Fibroblast of upper back skin (primary cell): ENCODE measurements at regions not wholly inside any gene's neighbourhood (a gene's known extent, or its start where the extent isn't known, plus 50 kb on each side); places are given as distances from the start of the nearest gene placed in this dataset.
A peak's percentile ranks its signal among the peaks of the same experiment; 100 is the strongest.

Experiments
- DNase-seq: peaks from one replicate; pipeline ENCODE4 v3.0.0-alpha.2; 2013

DNA sequence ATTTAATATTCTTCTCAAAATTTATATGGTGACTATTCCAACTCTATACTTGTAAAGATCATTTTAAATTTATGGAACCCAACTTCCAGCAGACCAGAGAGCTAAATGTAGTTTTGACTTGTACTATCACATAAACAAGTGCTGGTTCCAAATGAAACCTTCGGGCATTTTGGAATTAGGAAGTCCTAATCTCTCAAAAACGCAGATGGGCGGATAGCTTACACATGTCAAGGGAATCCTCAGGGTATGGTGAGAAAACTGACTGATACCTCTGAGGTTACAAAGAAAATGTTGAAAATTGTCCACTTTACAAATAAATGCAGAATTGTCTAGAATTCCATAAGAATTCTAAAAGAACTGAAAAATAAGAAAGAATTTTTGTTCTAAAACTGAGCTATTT, 224.1 kb downstream of the SS18 start:
- no peak for DNase-seq

DNA sequence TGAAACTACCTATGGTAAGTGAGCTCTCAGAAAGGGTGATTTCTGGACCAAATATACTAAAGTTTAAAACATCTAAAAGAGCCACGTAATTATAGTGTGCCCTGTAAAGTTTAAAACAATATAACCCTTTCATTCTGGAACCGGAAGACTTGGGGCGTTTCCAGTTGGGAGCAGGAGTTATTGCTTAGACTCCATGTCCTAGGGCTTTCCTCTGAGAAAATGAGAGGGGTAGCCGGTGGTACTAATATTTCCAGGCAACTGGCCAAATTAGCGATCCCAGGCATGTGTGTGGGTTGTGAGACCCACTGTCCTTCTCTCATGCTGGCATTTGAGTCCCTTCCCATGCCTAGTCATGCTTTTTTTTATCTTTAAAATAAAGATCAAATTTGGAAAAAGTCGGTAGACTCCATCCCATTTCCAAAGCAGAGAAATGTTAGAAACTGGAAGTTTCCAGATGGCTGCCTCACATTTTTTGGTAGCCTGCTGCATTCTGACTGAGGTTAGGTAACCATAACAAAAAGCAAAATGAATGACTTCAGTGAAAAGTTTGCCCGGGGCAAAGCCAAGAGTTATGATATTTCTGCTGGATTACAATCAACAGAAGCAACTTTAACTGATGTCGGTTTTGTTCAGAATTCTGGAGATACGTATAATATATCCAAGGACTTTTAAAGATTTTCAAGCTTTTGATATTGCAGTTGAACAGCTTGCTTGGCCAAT, 227.4 kb downstream of the SS18 start:
- DNase-seq = no peak

DNA sequence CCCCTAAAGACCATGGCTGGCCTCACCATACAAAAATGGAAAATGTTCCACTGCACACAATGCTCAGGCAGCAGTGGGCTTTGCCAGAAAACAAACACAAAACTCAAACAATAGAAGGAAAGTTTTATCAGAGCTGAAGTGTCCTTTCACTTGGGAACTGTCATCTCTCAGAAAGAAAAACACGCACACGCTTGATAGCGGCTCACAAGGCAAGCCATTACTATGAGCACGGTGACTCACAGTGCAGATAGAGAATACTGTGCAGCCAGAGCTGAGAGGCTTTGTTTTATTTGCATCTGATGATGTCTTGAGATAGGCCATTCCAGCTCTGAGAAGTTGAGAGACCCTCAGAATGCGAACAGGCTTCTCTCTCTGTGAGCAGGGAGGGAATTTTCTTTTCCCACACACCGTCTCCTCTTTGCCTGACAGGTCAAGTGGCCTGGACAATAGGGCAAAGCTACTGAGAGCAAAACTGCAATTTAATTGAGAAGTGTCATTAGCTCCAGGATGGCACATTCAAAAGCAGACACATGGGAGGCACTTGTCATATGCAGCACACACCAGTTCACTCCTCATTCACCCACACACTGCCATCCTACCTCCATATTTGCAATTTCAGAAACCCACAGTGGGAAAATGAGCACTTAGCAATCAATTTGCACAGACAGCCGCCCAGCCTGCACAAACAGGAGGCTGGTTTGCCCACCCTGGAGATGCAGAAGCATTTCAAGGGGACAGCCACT, 236.6 kb downstream of the SS18 start:
- DNase-seq = no peak

DNA sequence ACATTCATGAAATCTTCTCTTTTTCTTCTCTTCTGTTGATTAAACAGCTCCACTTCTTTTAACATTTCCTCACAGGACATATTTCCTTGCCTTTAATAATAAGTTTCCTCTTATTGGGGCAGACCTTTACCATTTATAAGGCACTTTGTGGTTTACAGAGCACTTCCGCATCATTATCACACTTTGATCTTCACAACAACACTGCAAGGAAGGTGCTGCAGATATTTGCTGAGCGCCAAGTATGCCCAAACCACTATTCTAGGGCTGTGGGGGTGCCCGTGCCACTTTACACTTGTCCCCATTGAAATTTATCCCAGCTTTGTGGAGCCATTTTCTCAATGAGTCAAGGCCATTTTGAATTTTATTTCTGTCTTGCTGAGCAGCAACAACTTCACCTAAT, 246.6 kb downstream of the SS18 start:
- no peak for DNase-seq

DNA sequence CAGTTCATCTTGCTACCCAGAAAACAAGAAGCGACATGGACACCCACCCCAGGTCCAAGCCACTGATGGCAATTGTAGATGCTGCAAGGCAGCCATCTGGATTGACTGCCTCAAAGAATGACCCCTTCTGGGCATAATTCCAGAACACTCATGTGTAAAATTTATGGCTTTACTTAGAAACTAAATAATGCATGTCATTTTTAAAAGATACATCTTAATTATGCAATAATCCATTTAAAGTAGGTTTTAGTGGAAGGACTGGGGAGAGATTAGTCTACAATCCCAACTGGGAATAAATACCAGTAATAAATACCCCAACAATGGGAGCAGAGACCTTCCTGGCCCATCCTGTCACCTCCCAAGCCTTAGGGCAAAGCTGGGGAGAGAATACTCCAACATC, 247.7 kb downstream of the SS18 start:
- peak; percentile 23 for DNase-seq

DNA sequence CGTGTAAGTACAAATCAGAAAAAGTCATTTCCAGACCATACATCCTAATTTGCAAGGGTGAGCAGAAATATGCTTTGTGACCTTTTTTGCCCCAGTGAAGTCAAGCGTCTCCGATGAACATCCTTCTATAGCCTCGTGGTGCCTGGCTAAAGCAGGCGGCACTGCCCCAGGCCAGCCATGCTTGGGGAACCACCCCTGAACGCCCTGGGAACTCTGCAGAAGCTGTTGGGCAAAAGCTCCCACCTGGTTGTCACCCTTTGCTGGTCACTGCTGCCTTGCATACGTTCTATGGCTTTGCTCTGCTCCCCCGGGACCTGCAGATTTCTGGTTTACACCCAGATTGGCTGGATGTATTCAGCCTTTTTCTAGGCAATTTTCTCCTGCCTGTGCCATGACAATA, 256.4 kb downstream of the SS18 start:
- DNase-seq = no peak

DNA sequence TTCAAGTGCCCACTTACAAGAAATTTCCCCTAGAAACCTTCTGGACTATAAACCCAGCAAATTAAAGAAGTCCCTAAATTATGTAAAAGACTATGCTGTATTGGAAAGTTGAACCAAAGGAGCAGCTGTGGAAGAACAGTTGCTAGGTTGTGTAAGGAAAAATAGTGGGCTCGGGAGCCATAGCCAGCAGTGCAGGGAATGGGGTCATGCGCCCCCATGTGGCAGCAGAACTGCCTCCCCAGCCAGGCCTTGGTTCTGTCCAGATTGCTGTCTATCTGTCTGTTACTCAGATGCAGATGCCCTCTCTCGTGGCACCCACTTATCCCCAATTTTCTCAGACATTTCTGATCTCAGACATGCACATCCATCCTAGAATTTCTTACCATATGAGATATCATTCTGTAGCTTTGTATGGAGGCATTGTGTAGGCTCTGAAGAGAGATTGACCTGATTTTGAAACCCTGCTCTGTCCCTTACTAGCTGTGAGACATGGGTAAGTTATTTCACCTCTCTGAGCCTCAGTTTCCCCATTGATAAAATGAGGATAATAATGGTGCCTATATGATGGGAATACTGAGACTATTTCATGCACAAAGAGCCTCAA, 258.3 kb downstream of the SS18 start:
- DNase-seq = peak; percentile 78

DNA sequence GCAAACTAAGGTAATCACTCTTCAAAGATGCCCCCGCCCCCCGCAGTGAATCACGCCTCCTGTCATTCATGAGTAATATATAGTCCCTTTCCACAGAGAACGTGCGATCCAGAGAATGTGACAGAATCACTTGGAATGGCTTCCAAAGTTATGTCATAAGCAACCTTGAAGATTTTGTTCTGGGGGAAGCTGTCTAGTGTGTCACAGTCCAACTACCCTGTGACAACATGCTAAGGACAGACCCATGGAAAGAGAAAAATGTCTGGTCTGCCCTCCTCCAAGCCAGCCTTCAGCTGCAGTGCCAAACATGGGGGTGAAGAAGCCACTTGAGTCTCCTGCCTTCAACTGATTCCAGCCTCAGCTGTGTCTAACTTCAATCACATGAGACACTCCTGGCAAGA, 259.1 kb downstream of the SS18 start:
- no peak for DNase-seq

DNA sequence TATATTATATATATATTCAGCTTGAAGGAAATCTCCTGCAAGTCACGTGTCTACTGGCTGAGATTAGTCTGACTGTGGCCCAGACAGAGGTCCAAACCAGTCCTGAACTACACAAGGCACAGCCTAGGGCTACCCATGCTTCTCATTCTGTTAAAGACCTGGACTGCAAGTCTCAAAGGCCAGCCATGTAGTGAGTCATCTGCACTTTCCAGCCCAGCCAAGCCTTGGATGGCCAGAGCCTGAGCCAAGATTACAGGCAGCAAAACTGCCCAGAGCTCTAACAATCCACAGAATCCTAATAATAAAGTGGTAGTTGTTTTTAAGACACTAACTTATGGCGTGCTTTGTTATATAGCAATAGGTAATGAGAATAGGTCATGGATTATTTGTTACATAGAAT, 259.6 kb downstream of the SS18 start:
- peak; percentile 71 for DNase-seq

DNA sequence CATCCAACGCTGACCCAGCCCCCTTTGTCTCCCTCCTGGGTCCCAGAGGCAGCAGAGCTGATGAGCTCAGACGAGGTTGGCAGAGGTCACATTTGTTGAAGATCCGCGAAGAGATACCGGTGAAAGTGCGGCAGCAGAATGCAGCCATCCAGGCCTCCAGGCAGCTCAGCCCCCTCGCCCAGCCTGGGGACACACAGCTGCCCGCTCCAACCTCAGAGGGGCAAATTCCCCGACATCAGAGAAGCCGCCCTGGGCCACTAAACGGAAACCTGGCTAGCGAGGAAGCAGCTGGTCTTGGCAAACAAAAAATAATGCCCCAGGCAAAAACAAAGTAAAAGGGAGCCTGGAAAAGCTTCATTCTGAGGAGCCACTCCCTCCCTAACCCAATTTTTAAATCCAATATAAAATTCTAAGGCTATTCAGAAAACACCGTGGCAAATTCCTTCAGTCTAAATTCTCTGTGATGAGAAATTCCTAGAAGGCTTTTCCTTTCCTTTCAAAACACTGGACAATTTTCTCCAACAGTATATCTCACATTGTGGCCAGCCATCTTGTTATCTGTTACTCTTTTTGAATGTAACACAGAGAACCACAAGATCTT, 262.4 kb downstream of the SS18 start:
- peak; percentile 56 for DNase-seq

DNA sequence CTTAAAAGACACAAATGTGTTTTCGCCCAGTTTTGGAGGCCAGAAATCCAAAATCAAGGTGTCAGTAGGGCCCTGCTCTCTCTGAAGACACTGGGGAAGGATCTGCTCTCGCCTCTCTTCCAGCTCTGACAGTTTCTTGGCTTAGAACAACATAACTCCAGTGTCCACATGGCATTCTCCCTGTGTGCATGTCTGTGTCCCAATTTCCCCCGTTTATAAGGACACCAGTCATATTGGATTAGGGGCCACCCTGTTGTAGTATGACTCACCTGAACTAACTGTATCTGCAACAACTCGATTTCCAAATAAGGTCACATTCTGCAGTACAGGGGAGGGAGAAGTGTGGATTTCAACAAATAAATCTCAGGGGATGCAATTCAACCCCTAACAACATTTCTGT, 263.2 kb downstream of the SS18 start:
- DNase-seq = no peak

DNA sequence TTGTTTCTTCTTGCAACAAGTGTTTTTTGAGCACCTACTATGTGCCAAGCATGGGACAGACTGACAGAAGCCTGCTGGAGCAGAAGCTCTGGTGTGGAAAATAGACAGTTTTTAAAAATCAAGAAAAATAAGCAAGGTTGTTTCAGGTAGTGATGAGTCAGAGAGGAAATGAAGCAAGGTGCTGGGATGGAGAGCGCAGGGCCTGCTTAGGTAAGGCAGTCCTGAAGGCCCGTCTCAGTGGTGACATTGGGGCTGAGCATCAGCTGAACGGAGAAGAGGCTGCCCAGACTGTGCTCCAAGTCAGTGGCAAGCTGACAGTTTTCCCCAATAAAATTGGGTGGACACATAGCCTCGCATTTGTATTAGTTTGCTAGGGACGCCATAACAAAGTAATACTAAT, 263.6 kb downstream of the SS18 start:
- DNase-seq = no peak

DNA sequence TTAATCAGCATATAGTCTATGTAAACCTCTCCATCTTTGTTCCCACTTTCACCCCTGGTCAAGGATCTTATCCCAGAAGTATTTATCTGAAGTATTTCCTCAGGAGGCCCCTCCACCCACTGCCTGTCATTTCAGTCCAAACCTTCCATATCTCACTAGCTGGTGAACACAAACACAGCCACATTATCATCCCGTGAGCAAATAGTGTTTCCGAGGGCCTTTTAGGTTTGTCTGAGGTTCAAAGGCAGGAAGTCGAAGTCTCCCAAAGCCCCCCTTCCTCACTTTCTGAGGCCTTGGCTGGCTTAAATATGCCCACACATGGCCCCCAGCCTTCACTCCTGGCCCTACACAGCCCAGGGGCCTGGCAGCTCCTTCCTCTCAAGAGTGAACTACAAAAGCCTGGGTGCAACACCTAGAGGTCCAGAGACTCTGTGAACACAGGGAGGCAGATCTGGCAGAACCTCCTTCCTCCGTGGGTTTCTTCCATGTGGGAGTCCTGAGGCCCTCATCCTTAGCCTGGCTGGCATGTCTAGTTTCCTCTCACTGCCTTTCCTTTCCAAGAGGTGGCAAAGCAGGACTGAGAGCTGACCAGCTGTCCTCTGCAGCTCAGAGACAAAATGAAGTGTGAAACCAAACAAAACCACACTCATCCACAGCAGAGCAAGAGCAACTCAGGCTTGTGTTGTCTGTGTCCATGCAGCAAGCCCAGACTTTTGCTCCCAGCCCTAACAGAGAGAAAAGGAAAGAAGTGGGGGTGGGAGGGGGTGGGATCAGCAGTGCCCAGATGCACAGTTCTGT, 264.2 kb downstream of the SS18 start:
- no peak for DNase-seq

DNA sequence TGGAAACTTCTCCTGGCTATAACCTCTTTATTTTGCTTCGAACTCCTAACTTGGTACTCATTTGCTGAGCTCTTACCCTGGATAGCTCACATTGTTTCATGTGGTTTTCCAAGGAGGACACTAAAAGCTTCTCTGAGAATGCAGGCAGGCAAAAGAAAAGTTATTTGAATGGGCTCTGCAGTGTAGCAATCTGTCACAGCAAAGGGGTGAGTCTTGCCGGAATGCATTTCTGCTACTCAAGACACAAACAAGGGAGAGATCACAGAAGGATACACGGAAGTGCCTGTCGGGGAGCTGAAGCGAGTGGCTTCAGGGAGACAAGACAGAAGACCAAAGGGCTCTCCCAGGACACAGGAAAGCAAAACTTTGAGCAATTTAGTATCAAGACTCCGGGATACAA, 265.4 kb downstream of the SS18 start:
- DNase-seq = no peak

DNA sequence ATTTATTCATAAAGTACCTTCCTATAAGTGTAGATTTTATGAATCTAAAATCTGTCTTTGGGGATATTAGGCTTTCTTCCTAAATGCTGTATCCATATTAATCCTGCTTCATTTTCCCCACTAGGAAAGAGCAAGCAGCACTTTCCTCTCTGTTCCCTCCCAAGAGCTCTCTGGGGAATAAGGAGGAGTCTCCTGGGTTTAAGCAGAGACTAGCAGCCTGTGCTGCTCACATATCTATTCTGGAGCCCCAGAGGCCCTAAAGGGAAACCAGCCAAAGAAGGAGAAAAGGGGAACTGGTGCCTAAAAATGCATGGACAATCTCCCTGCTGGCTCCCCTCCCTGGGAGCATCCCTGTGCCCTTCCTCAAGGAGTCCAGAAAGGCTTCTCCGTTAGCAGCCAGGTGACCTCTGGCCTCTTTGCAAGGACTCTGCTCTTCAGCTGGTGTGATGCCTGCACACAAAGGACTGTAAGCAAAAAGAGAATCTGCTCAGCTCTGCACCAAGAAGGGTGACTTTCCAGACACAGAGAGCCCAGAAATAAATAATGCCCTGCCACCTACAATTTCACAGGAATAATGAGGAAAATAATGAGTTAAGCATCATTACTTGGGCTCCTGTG, 270.6 kb downstream of the SS18 start:
- DNase-seq = no peak

DNA sequence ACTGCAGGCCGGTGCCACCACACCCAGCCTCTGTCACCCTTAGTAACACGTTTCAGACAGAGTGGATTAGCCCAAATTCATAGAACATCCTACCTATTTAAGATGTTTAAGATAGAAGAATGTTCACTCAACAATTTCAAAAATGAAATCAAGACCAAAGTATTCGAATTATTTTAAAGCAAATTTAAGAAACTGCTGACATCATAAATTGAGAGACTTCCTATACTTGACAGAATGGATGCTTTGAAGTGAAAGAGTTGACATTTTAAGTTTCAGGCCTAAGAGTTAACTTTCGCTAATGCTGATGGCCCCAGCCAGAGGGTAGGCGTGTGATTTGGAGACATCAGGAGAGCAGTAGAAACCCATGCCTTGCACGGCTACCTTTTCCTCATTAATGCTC, 271.9 kb downstream of the SS18 start:
- DNase-seq = no peak

DNA sequence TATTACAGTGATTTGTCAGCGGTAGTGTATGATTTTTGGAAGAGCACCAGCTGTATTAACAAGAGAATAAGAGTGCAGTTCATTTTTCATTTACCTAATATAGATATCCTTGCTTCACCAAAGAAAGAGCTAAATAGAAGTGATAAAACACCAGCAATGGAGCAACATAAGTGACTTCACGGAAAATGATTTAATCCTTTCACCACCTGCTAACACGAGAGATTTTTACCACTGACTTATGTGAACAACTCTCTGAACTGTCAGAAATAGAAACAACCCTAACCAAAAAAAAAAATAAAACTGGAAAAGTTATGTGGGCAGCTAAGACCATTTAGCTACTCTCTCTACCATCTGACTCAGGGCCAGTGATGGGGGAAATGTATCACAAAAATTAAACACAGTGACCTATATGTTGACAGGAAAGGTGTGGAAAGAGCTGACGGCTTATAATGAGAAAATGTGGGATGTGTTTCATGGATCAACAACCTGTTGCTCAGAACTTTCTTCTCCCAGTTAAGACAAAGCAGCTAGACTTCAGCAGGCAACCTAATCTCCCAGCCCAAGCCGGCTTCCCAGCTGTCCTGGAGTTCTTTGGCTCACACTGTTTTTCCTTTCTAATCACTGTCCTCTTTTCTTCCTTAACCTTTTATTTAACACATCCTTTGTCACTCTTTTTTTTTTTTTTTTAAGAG, 272.7 kb downstream of the SS18 start:
- DNase-seq = peak; percentile 79

DNA sequence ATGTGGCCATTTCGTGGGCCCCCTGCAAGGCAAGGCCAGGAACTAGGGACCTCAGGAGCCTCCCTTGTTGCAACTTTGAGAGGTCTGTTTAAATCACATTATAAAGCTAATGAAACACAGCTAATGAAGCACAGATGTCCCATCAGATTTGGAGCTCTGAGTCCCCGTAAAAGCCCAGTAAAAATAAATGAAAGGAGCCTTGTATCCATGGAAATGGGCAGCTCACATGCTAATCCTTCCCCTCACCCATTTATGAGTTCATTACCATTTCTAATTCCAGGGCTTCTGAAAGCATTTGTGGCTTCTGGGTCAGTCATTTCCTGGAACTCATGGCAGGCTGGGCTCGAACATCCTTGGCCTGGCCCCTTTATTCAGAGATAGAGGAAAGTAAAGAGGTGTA, 274.8 kb downstream of the SS18 start:
- peak; percentile 77 for DNase-seq

DNA sequence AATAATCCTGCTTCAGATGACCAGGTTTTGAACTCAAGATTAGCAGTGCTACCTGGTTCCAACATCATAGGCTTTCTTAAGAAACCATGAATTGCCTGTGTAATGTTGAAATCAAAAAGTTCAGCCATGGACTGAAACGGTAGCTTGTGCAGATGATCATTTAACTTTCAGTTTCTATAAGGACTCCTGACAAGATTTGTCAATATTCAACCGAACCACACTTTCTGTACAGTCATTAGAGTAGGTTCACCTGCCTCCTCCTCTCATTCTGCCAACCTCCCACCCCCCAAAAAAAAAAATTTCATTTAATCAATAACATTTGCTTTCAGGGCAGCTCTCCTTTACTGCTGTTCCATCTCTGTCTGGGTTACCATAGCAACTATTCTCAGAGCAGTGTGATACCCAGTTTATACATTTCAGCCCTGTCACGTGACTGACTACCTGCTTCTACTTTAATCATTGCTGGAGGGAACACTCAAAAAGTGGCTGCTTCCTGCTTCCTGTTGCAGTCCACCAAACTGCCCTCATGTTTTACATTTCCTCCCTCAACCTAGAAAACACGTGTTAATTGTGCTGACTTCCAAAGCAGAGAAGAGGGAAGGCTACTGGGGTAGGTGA, 275.5 kb downstream of the SS18 start:
- no peak for DNase-seq

DNA sequence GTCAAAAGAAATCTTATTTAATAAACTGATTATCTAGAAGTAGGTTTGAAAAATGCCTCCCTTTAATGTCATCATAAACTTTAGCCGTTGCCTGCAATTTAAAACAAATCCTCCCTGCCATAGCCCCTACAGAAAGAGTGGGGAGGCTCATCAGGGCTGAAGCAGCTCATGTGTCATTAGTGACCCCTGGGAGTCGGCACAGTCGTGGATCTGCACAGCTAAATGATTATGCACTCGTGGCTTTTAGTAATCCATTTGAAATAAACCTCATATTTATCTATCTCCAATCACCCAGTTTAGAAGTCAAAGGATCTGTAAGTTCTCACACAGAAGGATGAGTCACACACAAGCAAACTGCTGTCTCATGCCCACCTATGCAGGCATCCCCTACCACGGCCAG, 277.3 kb downstream of the SS18 start:
- no peak for DNase-seq

DNA sequence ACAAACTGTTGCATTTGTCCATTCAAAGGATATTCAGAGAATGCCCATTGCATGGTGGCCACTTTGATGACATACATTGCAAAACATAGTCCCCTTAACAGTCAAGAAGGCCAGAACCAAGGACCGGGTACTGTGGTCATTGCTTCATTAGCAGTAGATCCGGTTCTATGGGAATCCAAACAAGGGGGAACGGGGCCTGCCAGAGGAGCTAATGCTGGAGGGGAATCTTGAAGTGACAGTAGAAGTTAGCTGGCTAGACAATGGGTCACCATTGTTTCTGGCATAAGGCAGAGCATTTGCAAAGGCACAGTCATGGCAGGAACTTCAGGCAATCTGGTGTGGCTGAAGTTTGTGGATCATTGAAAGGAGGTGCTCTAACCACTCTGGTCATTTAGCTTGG, 279.7 kb downstream of the SS18 start:
- no peak for DNase-seq

DNA sequence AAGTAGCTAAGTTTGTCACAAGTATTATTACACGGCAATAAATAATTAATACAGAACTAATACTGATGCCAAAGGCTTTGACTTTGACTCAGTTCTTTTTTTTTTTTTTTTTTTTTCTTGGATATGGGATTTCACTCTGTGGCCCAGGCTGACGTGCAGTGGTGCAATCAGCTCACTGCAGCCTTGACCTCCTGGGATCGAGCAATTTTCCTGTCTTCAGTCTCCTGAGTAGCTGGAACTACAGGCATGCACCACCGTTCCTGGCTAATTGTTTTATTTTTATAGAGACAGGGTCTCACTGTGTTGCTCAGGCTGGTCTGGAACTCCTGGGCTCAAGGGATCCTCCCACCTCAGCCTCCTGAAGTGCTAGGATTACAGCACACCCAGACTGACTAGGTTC, 284.5 kb downstream of the SS18 start:
- no peak for DNase-seq
